ENCODE measurements at regions not wholly inside any gene's neighbourhood (a gene's known extent, or its start where the extent isn't known, plus 50 kb on each side); places are given as distances from the start of the nearest gene placed in this dataset.

DNA sequence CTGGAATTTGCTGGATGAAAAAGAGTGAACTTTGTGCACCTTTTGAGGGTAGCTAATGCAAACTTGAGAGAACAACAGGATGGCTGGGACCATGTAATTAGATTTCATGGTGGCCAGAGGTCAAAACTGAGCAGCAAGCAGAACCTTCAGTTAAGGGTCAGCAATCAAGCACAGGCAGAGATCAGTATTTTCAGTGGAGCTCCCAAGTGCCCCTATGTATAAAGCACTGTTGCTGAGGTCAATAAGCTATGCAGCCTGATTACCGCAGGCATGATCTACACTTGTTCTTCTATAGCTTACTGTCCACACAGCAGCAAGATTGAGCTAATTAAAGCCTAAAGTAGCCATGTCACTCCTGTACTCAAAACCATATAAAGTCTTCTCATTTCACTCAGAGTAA is 62.1 kb upstream of the TMC1 start:
- no peak for TF ChIP-seq EZH2 (IDR thresholded peaks at IDR 0.05; ENCODE audit: low read depth)
- TF ChIP-seq, protein P1, sequence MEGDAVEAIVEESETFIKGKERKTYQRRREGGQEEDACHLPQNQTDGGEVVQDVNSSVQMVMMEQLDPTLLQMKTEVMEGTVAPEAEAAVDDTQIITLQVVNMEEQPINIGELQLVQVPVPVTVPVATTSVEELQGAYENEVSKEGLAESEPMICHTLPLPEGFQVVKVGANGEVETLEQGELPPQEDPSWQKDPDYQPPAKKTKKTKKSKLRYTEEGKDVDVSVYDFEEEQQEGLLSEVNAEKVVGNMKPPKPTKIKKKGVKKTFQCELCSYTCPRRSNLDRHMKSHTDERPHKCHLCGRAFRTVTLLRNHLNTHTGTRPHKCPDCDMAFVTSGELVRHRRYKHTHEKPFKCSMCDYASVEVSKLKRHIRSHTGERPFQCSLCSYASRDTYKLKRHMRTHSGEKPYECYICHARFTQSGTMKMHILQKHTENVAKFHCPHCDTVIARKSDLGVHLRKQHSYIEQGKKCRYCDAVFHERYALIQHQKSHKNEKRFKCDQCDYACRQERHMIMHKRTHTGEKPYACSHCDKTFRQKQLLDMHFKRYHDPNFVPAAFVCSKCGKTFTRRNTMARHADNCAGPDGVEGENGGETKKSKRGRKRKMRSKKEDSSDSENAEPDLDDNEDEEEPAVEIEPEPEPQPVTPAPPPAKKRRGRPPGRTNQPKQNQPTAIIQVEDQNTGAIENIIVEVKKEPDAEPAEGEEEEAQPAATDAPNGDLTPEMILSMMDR (conservative IDR thresholded peaks at IDR 0.05) = no peak
- Histone ChIP-seq H3K4me3 (no peak overlapping the region), H3K79me2 (ENCODE audit: low read depth) (no peaks in the 10 kb centered on the region), H4K20me1 (ENCODE audit: insufficient read depth) (no peaks in the 10 kb centered on the region), H3K4me1 (replicated peaks; ENCODE audit: insufficient read depth) (peaks cover 18% of the 10 kb centered on the region; the same call in 1 of the 2 replicates), H3K9me2 (ENCODE audit: insufficient read depth) (no peaks in the 10 kb centered on the region), H2AFZ (no peak overlapping the region), H3K27ac (no peak overlapping the region), H3K27me3 (ENCODE audit: insufficient read depth, low read depth) (no peaks in the 10 kb centered on the region), H3K4me2 (no peak overlapping the region), H3F3A (ENCODE audit: insufficient read depth, low read depth) (peaks cover 13% of the 10 kb centered on the region; the same call in 1 of the 2 replicates), H3K9me3 (ENCODE audit: insufficient read depth, low read depth) (no peaks in the 10 kb centered on the region), H3K36me3 (ENCODE audit: low read depth) (no peaks in the 10 kb centered on the region)
- CTCF ChIA-PET = no interaction called here
- BruUV-seq (replicated peaks) = no TSS peak
- intact Hi-C loops (cut with micrococcal nuclease; ENCODE audit: unreplicated experiment) = no loop called here
- no peak for DNase-seq
- POLR2A ChIA-PET (ENCODE audit: unreplicated experiment) = interaction anchor here (0.6 kb wide), 1 partner anchor 93 kb away, joined by 3 read pairs; no protein-coding TSS in a partner anchor

DNA sequence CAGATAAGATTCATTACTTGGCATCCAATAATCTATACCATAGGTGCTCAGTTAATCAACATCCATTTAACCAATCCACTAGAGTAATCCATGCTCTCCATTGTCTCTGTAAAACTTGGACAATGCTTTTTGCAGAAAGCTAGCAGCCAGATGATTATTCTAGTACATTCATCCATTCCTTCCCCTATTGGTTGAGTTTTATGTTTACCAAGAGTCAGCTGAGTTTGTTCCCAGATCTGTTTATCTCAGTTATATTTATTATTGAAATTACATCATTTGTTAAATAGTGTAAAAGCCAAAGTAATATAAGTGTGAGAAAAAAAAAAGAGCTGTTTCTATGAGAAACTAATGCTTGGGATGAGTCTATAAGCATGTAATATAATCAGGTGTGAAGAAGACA is 63.3 kb upstream of the TMC1 start:
- Histone ChIP-seq H3K27ac (no peak overlapping the region), H3K4me3 (no peak overlapping the region), H2AFZ (no peak overlapping the region), H3K4me1 (replicated peaks; ENCODE audit: insufficient read depth) (peaks cover 18% of the 10 kb centered on the region; the same call in 1 of the 2 replicates), H3F3A (ENCODE audit: insufficient read depth, low read depth) (peaks cover 19% of the 10 kb centered on the region; the same call in 1 of the 2 replicates), H3K27me3 (ENCODE audit: insufficient read depth, low read depth) (no peaks in the 10 kb centered on the region), H3K36me3 (ENCODE audit: low read depth) (no peaks in the 10 kb centered on the region), H3K79me2 (ENCODE audit: low read depth) (no peaks in the 10 kb centered on the region), H3K4me2 (no peak overlapping the region), H3K9me3 (ENCODE audit: insufficient read depth, low read depth) (no peaks in the 10 kb centered on the region), H3K9me2 (ENCODE audit: insufficient read depth) (no peaks in the 10 kb centered on the region), H4K20me1 (ENCODE audit: insufficient read depth) (no peaks in the 10 kb centered on the region)
- ChIA-PET POLR2A (ENCODE audit: unreplicated experiment) (no interaction called here), CTCF (no interaction called here)
- intact Hi-C loops (cut with micrococcal nuclease; ENCODE audit: unreplicated experiment) = no loop called here
- TF ChIP-seq, protein P1 (conservative IDR thresholded peaks at IDR 0.05) = no peak
- no peak for TF ChIP-seq EZH2 (IDR thresholded peaks at IDR 0.05; ENCODE audit: low read depth)
- no TSS peak for BruUV-seq (replicated peaks)
- no peak for DNase-seq

- no peak overlapping the region for H3K4me3 ChIP-seq
- peaks cover 19% of the 10 kb centered on the region; the same call in 1 of the 2 replicates for H3F3A ChIP-seq (ENCODE audit: insufficient read depth, low read depth)
- no TSS peak for BruUV-seq (replicated peaks)
- H3K4me2 ChIP-seq = no peak overlapping the region
- no peaks in the 10 kb centered on the region for H3K36me3 ChIP-seq (ENCODE audit: low read depth)
- H3K27ac ChIP-seq = no peak overlapping the region
- CTCF ChIA-PET = no interaction called here
- TF ChIP-seq EZH2 (IDR thresholded peaks at IDR 0.05; ENCODE audit: low read depth) = no peak
- TF ChIP-seq, protein P1 (conservative IDR thresholded peaks at IDR 0.05) = no peak
- no peak for DNase-seq
- intact Hi-C loops (cut with micrococcal nuclease; ENCODE audit: unreplicated experiment) = no loop called here
- H2AFZ ChIP-seq = no peak overlapping the region
- no peaks in the 10 kb centered on the region for H3K79me2 ChIP-seq (ENCODE audit: low read depth)
- no peaks in the 10 kb centered on the region for H3K9me2 ChIP-seq (ENCODE audit: insufficient read depth)
- POLR2A ChIA-PET (ENCODE audit: unreplicated experiment) = interaction anchor here (0.7 kb wide), 1 partner anchor 114 kb away, joined by 6 read pairs; no protein-coding TSS in a partner anchor
- H3K27me3 ChIP-seq (ENCODE audit: insufficient read depth, low read depth) = no peaks in the 10 kb centered on the region
- no peaks in the 10 kb centered on the region for H3K9me3 ChIP-seq (ENCODE audit: insufficient read depth, low read depth)
- peaks cover 18% of the 10 kb centered on the region; the same call in 1 of the 2 replicates for H3K4me1 ChIP-seq (replicated peaks; ENCODE audit: insufficient read depth)
- no peaks in the 10 kb centered on the region for H4K20me1 ChIP-seq (ENCODE audit: insufficient read depth)
These were observed 64.0 kb upstream of the TMC1 start for GRCh38 chr9:72457366-72457765.
